ENCODE measurements at regions not wholly inside any gene's neighbourhood (a gene's known extent, or its start where the extent isn't known, plus 50 kb on each side); places are given as distances from the start of the nearest gene placed in this dataset.

GRCh38 chr13:111479412-111479811 is 159.0 kb downstream of the TEX29 start:
- TF ChIP-seq CTCF (IDR thresholded peaks at IDR 0.05) (no peak), POLR2A (IDR thresholded peaks at IDR 0.05) (no peak)

Data from testis (tissue), 2 donors.